RCC 7860 (cell line): ENCODE measurements at regions not wholly inside any gene's neighbourhood (a gene's known extent, or its start where the extent isn't known, plus 50 kb on each side); places are given as distances from the start of the nearest gene placed in this dataset.

Experiments
- DNase-seq: peaks from one replicate; pipeline ENCODE4 v3.0.0-alpha.2; 2015; ENCODE audit warnings: low spot score
- FAIRE-seq: peaks from 2 replicates; lab custom pipeline; 2012; peaks lifted over from hg19 to GRCh38; lab: Jason Lieb, UNC

DNA sequence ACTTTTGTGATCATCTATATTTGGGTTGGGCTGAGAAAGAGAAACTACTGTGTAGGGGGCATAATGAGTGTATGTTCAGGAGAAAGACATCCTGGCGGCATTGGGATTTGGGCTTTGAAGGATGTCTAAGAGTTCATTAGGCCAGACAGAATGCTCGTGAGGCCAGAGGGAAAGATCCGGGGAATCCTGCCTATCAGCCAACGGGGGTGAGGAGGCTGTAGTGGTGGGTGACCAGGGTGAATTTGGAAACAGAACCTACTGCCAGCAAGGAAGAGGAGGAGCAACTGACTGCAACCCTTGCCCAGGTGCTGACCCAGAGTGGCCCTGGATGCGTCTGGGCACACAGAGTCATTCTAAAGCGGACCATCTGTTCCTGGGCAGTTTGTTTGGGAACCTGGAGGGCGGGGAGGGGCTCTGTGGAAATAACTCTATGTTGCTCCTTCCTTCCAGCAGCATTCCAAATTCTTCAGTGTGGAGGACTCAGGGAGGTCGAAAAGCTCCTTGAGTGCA, 56.9 kb upstream of the ECE1 start:
- FAIRE-seq (no peak), DNase-seq (no peak)

DNA sequence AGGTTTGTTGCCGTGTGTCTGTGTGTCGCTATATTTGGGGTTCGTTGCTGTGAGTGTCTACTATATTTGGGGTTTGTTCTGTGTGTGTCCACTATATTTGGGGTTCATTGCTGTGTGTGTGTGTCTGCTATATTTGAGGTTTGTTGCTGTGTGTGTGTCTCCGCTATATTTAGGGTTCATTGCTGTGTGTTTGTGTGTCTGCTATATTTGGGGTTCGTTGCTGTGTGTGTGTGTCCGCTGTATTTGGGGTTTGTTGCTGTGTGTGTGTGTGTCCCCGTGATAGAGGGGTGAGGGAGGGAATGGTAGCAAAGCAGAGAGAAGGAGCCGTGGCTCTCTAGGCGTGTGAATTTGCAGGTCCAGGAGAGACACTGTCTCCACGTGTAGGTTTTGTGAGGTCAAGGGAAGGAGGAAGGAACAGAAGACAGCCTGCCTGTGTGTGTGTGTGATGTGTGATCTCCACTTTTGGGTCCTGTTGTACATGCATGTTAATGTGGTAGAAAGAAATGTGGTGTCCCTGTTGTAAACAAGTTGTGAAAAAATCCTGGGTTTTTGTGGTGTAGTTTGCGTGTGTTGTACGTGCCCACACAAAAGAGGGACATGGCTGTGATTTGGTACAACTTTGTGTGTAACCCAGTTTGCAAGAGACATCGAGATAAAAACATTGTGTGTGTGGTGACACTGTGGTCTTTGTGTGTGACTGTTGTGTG, 56.3 kb upstream of the ECE1 start:
- DNase-seq, result no peak
- no peak for FAIRE-seq

DNA sequence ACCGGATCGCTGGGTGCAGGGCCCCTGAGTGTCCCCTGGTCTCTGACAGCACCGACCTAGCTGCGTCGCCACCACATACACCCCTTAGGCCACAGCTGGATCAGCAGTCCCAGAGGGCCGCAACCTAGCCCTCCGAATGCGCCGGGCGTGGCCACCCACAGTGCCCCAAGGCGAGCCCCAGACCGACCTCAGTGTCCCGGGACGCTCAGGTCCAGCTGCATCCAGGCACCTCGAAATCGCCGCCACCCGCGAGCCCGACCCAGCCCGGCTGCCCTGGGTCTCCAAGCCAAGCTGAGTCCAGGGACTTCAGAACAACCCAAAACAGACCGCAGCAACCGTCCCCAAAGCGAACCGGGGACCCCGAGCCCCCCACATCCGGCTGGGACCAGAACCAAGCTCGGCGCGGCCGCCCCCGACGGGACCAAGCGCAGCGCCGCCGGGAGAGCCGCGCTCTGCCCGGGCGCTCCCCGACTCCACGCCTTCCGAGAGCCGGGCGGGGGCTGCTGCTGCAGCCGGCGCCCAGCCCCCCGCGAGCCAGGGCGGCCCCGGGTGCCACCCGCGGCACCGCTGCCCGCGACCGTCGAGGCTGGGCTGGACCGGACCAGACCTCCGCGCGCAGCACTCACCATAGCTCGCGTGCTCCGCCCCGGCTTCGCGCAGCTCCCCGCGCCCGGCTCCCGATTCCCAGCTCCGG, 54.6 kb upstream of the ECE1 start:
- DNase-seq (no peak), FAIRE-seq (no peak)

- no peak for DNase-seq
- FAIRE-seq, result no peak
Measured at GRCh38 chr1:21344098-21344749, 54.0 kb upstream of the ECE1 start.

DNA sequence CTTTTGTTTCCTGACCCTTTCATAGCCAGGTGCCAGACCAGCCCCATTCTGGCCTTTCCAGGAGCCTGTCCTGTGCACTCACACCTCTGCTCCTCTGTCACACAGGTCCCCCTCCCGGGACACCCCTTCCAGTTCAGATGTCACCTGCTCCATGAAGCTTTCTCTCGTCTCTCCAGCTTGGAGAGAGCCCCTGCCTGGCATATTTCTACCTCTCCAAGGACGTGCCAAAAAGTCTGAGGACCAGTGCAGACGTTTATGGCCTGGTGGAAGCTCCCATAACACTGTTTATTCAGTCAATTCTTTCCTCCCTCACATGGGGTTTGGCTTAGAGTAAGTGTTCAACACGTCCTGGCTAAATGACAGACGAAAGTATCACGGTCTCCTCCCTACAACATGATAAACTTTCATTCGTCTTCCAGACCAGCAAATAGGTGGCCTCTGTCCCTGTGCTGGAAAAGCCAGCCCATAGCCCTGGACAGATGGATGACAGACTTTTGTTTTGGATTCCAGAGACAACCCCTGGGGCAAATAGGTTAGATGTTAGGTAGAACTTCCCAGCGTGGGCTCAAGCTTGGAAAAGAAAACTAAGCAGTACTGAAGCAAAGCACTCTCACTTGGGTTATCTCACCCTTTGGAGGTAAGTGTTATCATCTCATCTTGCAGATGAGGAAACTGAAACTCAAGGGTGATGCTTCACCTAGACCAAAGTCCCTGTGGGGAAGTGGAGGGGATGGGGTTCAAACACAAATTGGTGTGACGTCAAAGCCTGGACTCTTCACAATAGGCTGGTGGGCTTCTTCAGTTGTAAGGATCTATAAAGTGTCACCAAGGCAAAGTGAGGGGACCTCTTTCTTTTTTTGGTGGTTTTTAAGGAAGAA, 52.9 kb upstream of the ECE1 start:
- no peak for DNase-seq

GRCh38 chr1:21341517-21342078, 51.3 kb upstream of the ECE1 start:
- FAIRE-seq (no peak), DNase-seq (no peak)

More for the DNA sequence above, 52.9 kb upstream of the ECE1 start:
- no peak for FAIRE-seq

- DNase-seq, result no peak
- FAIRE-seq, result no peak
Measured at GRCh38 chr1:21341022-21341421, 50.8 kb upstream of the ECE1 start.

GRCh38 chr1:21340230-21340945, 50.1 kb upstream of the ECE1 start:
- DNase-seq, result no peak
- FAIRE-seq, result no peak
